Naive thymus-derived CD8-positive, alpha-beta T cell (primary cell): ENCODE measurements at regions not wholly inside any gene's neighbourhood (a gene's known extent, or its start where the extent isn't known, plus 50 kb on each side); places are given as distances from the start of the nearest gene placed in this dataset.

Experiments used
- ATAC-seq, 2 donors: fragments of 150-1000 bp; cut with Tn5 transposase in 1 of 2; sonication (Bioruptor Pico), chemical (Tn5 transposase) in 1 of 2; 1 replicate in 1 of 2; 2 replicates in 1 of 2; pipeline ENCODE4 v1.10.0; 2021; ENCODE audit warnings: mild to moderate bottlenecking in 2 of 2, moderate library complexity in 2 of 2
- POLR2A ChIA-PET: fragments of 350-600 bp; sonication (Branson Sonifier 250); formaldehyde crosslinking; loops from one replicate; lab custom pipeline; 2021; ENCODE audit warnings: antibody characterized with exemption; lab: Charles Lee
- DNase-seq, 10 donors: peaks; one replicate each; pipeline versions ENCODE4 v3.0.0 to v3.0.0-alpha.2; 2020 to 2022
- H3K27ac Mint-ChIP-seq, 10 donors: one replicate each; pipeline ENCODE4 v1.8.0; 2020 to 2022; ENCODE audit warnings: mild to moderate bottlenecking in 10 of 10, mixed read lengths in 10 of 10, moderate library complexity in 4 of 10, inconsistent platforms in 1 of 10
- H3K27me3 Mint-ChIP-seq, 5 donors: one replicate each; pipeline ENCODE4 v1.8.0; 2021 to 2022; ENCODE audit warnings: mixed read lengths in 5 of 5
- H3K36me3 Mint-ChIP-seq, 3 donors: one replicate each; pipeline ENCODE4 v1.8.0; 2020 to 2022; ENCODE audit warnings: mixed read lengths in 3 of 3, mild to moderate bottlenecking in 2 of 3, inconsistent platforms in 1 of 3
- H3K4me1 Mint-ChIP-seq, 4 donors: one replicate each; pipeline ENCODE4 v1.8.0; 2021 to 2022; ENCODE audit warnings: mixed read lengths in 4 of 4
- H3K4me3 Mint-ChIP-seq, 10 donors: one replicate each; pipeline ENCODE4 v1.8.0; 2020 to 2022; ENCODE audit warnings: mild to moderate bottlenecking in 10 of 10, mixed read lengths in 10 of 10, moderate library complexity in 6 of 10, inconsistent platforms in 1 of 10
- H3K9me3 Mint-ChIP-seq, 9 donors: one replicate each; pipeline ENCODE4 v1.8.0; 2020 to 2022; ENCODE audit warnings: mixed read lengths in 9 of 9, mild to moderate bottlenecking in 3 of 9, inconsistent platforms in 1 of 9, moderate library complexity in 1 of 9

DNA sequence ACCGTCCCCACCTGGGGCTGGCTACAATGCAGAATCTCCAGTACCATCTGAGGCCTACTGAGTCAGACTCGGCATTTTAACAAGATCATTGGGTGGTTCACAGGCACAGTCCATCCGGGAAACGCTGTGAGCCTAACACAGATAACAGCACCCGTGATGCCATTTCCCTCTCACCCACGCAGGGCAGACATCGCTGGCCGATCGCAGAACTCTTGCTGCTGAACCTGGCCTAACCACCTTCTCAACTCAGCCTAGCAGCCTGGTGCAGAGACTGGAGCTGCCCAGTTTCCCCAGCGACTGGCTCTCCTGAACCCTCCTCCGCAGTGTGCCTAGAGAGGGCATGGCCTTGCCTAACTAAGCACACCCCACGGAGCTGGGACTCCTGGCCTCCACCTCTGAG lies 83.3 kb downstream of the NCOR2 start:
- POLR2A ChIA-PET: no interaction called here
- no peak for ATAC-seq
- peaks cover 5 to 33% (median 8%) of the 10 kb centered on the region in 3 donors for H3K36me3 Mint-ChIP-seq

DNA sequence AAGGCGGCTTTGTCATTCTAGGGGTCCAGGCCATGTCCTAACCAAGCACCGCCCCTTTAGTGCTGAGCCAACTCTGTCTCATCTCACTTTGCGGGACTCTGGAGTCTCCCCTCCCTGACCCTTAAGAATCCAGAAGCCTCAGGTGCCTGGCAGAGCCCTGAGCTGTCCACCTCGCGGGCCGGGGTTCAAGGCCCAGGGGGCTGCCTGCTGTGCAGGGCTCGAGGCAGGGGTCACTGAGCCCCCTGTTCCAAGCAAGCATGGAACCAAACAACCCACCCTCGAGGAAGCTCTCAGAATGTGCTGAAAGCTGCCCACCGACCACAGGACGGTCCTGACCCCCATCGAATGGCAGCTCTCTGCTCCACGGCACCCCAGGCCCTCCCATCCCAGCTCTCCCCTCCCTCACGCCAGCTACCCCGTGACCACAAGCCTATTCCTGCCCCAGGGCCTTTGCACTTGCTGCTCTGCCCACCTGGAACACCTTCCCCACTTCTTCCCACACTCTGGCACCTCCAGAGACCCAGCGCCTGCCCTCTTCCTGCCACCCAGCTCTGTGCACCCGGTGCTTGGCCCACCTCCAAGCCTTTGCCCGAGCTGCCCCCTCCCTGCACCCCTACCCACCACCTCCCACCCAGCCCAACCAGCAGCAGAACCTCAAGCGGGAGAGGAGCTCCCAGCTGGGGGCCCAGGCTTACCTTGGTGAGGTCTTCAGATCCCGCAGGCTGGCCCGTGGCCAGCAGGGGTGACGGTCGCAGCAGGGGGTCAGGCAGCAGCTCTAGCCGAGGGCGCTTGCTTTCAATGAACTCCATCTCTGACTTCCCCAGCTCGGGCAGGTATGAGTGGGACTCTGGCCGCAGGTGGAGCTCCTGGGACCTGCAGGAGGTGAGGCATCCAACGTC lies 84.3 kb downstream of the NCOR2 start:
- POLR2A ChIA-PET: no interaction called here
- peaks cover 25 to 54% (median 35%) of the 10 kb centered on the region in 4 donors for H3K4me1 Mint-ChIP-seq
- H3K9me3 Mint-ChIP-seq: peaks cover 0 to 2% (median 0%) of the 10 kb centered on the region in 9 donors
- no peaks in the 10 kb centered on the region for H3K27me3 Mint-ChIP-seq
- H3K4me3 Mint-ChIP-seq: peak overlapping the region in 1 of 10 donors; percentile 20
- peaks cover 5 to 33% (median 9%) of the 10 kb centered on the region in 3 donors for H3K36me3 Mint-ChIP-seq
- DNase-seq (no peak), ATAC-seq (no peak)
- peak overlapping the region in 1 of 10 donors; percentile 25 for H3K27ac Mint-ChIP-seq

More for the DNA sequence above, 83.3 kb downstream of the NCOR2 start:
- no peaks in the 10 kb centered on the region for H3K27me3 Mint-ChIP-seq
- H3K9me3 Mint-ChIP-seq: peaks cover 0 to 2% (median 0%) of the 10 kb centered on the region in 9 donors
- peak overlapping the region in 2 of 10 donors; percentile 67 to 70 for H3K27ac Mint-ChIP-seq
- peaks cover 21 to 52% (median 31%) of the 10 kb centered on the region in 4 donors for H3K4me1 Mint-ChIP-seq
- DNase-seq: no peak
- H3K4me3 Mint-ChIP-seq: no peak overlapping the region

DNA sequence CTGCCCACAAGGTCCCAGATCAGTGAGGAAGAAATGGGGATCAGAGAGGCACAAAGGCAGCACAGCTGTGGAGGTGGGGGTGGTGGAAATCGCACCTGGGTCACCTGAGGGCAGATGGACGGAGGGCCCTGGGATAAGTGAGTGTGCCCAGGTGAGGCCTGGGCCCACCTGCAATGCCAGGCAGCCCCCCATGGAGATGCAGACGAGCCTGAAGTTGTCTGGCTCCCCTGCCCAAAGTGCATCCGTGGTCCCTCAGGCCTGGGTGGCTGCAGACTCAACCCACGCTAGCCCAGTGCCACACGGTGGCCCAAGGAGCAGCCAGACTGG lies 84.9 kb downstream of the NCOR2 start:
- Mint-ChIP-seq H3K4me1 (peaks cover 27 to 49% (median 39%) of the 10 kb centered on the region in 4 donors), H3K27ac (no peak overlapping the region), H3K27me3 (no peaks in the 10 kb centered on the region), H3K4me3 (no peak overlapping the region), H3K9me3 (peaks cover 0 to 2% (median 0%) of the 10 kb centered on the region in 9 donors), H3K36me3 (peaks cover 5 to 38% (median 15%) of the 10 kb centered on the region in 3 donors)
- ATAC-seq: no peak
- POLR2A ChIA-PET: no interaction called here
- no peak for DNase-seq

DNA sequence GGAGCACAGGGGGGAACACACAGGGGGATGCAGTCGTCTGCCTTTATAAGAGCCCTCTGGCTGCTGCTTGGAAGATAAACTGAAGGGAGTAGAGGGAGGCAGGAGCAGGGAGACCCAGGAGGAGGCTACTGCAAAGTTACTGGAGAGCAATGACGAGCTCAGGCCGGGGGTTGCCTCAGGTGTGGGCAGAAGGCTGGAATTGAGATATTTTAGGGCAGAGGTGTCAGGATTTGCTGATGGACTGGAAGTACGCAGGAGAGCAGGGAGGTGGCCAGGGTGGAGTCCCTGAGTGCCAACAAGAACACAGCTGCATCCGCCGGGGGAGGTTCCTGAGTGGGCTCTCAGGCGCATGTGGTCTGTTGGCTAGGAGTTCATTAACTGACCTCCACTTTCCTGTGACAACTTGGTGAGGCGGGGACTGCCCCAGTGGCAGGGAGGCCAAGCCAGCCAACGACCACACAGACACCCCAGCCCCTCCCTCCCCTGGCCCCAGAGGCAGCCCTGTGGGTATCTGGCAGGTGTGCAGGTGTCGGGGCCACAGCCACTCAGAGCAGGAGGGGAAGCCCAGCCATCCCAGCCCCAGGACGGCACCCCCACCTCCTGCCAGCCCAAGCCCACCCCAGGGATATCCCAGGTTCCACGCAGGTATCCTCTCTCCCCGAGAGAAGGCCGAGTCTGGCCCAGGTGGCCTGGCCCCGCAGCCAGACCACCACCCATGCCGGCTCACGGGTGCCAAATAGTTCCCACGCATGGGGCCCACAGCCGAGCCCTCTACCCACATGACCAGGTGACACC lies 85.4 kb downstream of the NCOR2 start:
- DNase-seq (no peak), ATAC-seq (no peak)
- Mint-ChIP-seq H3K4me3 (no peak overlapping the region), H3K9me3 (no peaks in the 10 kb centered on the region), H3K4me1 (peaks cover 25 to 46% (median 41%) of the 10 kb centered on the region in 4 donors), H3K27ac (peak overlapping the region in 6 of 10 donors; percentile 10 to 85 (median 54)), H3K27me3 (no peaks in the 10 kb centered on the region), H3K36me3 (peaks cover 5 to 40% (median 21%) of the 10 kb centered on the region in 3 donors)
- POLR2A ChIA-PET: no interaction called here

DNA sequence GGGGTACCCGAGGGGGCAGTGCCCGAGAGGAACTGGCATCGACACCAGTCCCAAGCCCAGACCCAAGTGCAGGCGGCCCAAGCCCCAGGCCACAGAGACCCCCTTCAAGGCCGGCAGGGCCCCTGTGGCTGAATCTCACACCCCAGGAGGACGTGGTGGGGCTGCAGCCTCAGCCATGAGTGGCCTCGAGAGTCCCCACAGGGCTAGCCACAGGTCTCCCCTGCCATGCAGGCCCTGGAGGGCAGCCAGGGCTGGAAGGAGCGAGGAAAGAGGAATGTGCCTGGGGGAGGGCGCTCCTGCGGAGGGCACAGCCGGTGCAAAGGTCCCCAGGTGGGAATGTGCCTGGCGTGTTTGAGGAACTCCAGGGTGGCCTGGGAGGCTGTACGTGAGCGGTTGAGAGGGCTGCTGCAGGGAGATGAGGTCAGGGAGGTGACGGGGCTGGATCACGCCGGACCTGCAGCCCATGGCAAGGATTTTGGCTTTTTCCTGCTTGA lies 86.1 kb downstream of the NCOR2 start:
- Mint-ChIP-seq H3K4me1 (peaks cover 25 to 44% (median 42%) of the 10 kb centered on the region in 4 donors), H3K4me3 (no peak overlapping the region), H3K36me3 (peaks cover 5 to 45% (median 25%) of the 10 kb centered on the region in 3 donors), H3K27me3 (no peaks in the 10 kb centered on the region), H3K9me3 (no peaks in the 10 kb centered on the region), H3K27ac (peak overlapping the region in 3 of 10 donors; percentile 53 to 85 (median 67))
- no peak for ATAC-seq
- DNase-seq: no peak
- POLR2A ChIA-PET: no interaction called here

DNA sequence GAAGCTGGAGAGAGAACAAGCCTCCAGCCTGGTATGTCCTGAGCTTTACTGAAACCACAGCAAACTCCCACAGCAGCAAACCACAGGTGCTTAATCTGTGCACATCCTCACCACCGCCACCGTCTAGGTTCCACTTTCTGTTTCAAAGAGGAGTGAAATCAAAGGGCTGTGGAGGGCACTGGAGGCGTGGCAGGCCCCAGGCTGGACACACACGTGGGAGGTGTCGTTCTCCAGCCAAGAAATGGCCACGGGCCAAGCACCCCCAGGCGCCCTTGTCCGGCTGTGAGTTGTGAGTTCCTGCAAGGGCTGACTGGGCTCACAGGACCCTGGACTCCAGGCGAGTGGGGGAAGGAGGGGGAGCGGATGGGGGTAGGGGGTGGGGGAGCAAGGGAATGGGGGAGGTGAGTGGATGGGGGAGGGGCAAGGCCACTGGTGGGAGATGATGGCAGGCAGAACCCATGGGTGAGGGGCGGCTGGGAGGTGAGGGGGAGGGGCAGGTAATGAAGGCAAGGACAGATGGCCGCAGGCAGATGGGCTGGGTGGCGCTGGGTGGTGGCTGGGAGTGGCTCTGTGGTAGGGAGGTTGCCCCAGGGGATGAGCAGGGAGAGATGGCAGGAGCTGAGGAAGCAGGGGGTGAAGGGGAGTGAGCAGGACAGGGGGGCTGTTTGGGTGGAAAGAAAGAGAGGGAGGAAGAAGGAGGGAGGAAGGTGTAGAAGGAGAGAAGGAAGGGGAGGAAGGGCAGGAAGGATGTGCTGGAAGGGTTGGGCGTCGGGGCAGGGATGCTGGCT lies 86.7 kb downstream of the NCOR2 start:
- ATAC-seq (peak; percentile 25 to 42), DNase-seq (peak in 1 of 10 donors; percentile 6)
- peaks cover 5 to 46% (median 23%) of the 10 kb centered on the region in 3 donors for H3K36me3 Mint-ChIP-seq
- no peaks in the 10 kb centered on the region for H3K27me3 Mint-ChIP-seq
- H3K4me3 Mint-ChIP-seq: no peak overlapping the region
- H3K9me3 Mint-ChIP-seq: no peaks in the 10 kb centered on the region
- H3K4me1 Mint-ChIP-seq: peaks cover 23 to 43% (median 40%) of the 10 kb centered on the region in 4 donors
- POLR2A ChIA-PET: no interaction called here
- peak overlapping the region in 5 of 10 donors; percentile 11 to 85 (median 41) for H3K27ac Mint-ChIP-seq

DNA sequence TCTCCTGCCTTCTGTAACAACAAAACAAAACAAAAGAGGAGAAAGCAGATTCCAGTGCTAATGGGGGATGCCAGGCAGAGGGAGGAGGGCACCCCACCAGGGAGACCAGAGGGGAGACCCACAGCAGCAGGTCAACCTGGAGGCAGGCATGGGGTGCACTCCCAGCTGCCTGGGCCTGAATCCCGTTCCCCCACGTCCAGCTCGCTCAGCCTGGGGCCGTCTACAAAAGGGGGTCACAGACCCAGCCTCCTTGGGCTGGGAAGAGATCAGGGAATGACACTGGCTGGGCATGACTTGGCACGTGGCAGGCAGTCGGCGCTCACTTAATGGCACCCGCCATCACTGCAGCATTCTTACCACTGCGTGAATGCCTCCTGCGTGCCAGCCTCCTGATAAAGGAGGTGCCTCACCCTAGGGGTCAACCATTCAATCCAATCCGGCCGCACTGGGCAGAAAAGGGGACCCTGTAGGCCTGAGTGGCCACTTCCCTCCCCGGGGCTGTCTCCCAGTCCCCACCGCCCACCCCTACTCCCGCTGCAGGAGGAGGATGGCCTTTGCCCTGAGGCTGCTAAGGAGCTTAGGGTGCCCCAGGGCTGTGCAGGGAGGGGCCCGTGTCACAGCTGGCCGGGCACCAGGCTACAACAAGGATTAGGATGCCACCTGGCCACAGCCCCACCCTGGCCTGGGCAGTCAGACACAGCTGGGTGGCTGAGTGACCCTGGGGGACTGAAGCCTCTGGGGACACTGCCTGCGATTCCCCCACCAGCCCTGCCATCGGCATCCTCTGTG lies 87.5 kb downstream of the NCOR2 start:
- ATAC-seq (no peak), DNase-seq (no peak)
- Mint-ChIP-seq H3K27ac (peak overlapping the region in 6 of 10 donors; percentile 37 to 69 (median 44)), H3K9me3 (no peaks in the 10 kb centered on the region), H3K36me3 (peaks cover 5 to 44% (median 21%) of the 10 kb centered on the region in 3 donors), H3K27me3 (no peaks in the 10 kb centered on the region), H3K4me3 (no peak overlapping the region), H3K4me1 (peaks cover 23 to 40% (median 36%) of the 10 kb centered on the region in 4 donors)
- POLR2A ChIA-PET: no interaction called here

DNA sequence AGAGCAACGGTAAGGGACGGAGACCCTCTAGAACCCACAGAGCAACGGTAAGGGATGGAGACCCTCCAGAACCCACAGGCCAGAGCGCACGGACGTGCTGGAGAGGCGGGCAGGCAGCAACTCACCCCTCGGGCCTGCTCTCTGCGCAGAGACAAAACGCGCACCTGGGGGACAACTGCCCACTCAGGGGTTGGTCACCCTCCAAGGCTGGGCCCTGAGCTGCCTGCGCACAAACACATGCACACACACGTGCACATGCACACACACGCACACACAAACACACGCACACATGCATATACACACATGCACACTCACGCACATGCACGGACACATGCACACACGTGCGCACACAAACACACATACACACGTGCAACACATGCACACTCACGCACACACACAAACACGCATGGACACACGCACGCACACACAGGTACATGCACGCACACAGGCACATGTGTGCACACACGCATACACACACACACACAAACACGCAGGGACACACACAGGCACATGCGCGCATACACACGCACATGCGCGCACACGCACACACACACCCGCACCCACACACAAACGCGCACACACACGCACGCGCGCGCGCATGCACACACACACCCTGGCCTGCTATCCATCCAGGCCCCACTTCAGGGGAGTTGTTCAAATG lies 88.3 kb downstream of the NCOR2 start:
- no peak for ATAC-seq
- Mint-ChIP-seq H3K27me3 (no peaks in the 10 kb centered on the region), H3K4me1 (peaks cover 21 to 35% (median 32%) of the 10 kb centered on the region in 4 donors), H3K4me3 (no peak overlapping the region), H3K9me3 (peaks cover 0 to 4% (median 0%) of the 10 kb centered on the region in 9 donors), H3K36me3 (peaks cover 8 to 46% (median 23%) of the 10 kb centered on the region in 3 donors), H3K27ac (peak overlapping the region in 8 of 10 donors; percentile 0 to 74 (median 50))
- DNase-seq: no peak
- POLR2A ChIA-PET: no interaction called here

DNA sequence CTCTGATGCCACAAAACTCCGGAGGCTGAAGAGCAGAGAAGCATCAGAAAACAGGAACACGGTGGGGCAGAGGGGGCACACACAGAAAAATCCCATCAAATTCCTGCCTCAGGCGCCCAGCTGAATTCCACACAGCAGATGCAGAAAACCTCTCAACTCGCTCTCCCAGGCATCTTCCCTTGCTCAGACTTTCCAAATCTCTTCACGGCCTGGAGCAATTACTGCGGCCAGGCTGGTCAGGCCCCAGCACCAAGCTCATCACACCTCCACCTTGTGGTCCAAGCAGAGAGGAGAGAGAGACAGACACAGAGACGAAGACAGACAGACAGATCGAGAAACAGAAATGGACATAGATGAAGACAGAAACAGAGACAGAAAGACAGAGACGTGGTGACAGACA lies 89.0 kb downstream of the NCOR2 start:
- Mint-ChIP-seq H3K27ac (peak overlapping the region in 6 of 10 donors; percentile 0 to 70 (median 44)), H3K9me3 (peaks cover 0 to 10% (median 7%) of the 10 kb centered on the region in 9 donors), H3K4me3 (no peak overlapping the region), H3K36me3 (peaks cover 15 to 50% (median 30%) of the 10 kb centered on the region in 3 donors), H3K27me3 (no peaks in the 10 kb centered on the region), H3K4me1 (peaks cover 24 to 36% (median 33%) of the 10 kb centered on the region in 4 donors)
- no peak for DNase-seq
- no peak for ATAC-seq
- POLR2A ChIA-PET: no interaction called here

DNA sequence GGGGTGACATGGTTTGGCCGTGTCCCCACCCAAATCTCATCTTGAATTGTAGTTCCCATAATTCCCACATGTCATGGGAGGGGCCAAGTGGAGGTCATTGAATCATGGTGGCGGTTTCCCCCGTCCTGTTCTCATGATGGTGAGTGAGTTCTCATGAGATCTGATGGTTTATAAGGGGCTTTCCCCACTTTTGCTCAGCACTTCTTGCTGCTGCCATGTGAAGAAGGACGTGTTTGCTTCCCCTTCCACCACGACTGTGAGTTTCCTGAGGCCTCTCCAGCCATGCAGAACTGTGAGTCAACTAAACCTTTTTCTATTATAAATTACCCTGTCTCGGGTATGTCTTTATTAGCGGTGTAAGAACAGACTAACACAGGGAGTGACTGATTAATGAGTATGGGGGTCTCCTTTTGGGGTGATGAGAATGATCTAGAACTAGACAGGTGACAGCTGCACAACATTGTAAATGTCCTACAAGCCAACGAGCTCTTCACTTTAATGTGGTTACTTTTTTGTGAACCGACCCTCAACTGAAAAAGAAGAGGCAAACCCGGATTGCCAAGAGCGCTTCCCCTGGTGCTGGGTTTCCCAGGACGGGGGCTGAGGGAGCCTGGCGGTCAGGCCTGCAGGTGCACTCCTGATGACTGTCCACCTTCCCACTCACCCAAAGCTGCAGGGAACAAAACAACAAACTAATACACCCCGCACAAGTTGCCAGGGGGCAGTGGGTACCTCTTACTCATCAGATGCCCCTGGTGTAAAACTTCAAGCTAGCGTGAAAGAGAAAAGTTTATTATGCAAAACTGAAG lies 90.1 kb downstream of the NCOR2 start:
- H3K36me3 Mint-ChIP-seq: peaks cover 16 to 56% (median 40%) of the 10 kb centered on the region in 3 donors
- POLR2A ChIA-PET: no interaction called here
- H3K4me1 Mint-ChIP-seq: peaks cover 23 to 36% (median 33%) of the 10 kb centered on the region in 4 donors
- H3K27ac Mint-ChIP-seq: peak overlapping the region in 6 of 10 donors; percentile 14 to 53 (median 46)
- DNase-seq (no peak), ATAC-seq (no peak)
- H3K4me3 Mint-ChIP-seq: no peak overlapping the region
- no peaks in the 10 kb centered on the region for H3K27me3 Mint-ChIP-seq
- H3K9me3 Mint-ChIP-seq: peaks cover 0 to 13% (median 7%) of the 10 kb centered on the region in 9 donors
